NCI-H345 treated with DMSO at 0.1 percent for 48 hours (cell line): ENCODE measurements at regions not wholly inside any gene's neighbourhood (a gene's known extent, or its start where the extent isn't known, plus 50 kb on each side); places are given as distances from the start of the nearest gene placed in this dataset.

ENCODE experiments used
- DNase-seq: peaks from one replicate; lab custom pipeline; 2025; ENCODE audit not compliant: unreplicated experiment; lab: John Stamatoyannopoulos, UW

DNA sequence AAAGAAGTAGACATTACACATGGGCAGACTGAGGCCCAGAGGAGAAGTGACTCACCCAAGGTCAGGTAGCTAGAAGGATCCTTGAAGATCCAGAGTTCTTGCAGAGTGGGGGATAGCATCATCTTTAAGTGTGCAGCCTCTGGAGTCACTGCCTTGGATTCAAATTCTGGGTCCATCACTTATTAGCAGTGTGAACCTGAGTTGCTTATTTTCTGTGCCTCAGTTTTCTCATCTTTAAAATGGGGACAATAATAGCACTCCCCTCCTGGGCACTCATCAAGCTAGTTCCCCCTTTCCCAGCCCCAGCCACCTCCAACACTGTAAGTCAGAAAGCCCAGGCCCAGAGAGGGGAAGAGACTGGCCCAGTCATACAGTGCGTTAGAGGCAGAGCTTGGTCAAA, 141.8 kb upstream of the PJA1 start:
- no peak for DNase-seq

DNA sequence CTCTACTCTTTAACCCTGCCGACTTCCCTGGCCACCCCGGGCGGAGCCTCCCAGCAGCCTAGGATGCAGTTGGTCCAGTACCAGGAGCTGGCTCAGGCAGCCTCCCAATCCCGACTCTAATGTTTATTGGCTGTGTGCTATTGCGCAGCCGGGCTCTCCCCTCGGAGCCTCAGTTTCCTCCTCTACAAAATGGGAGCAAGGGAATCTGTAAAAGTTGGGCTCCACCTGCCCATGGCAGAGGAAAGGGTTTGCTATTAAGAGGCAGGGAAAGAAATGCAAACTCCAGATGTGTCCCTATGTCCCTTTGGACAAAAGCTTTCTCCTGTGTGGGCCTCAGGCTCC, 140.8 kb upstream of the PJA1 start:
- no peak for DNase-seq

DNA sequence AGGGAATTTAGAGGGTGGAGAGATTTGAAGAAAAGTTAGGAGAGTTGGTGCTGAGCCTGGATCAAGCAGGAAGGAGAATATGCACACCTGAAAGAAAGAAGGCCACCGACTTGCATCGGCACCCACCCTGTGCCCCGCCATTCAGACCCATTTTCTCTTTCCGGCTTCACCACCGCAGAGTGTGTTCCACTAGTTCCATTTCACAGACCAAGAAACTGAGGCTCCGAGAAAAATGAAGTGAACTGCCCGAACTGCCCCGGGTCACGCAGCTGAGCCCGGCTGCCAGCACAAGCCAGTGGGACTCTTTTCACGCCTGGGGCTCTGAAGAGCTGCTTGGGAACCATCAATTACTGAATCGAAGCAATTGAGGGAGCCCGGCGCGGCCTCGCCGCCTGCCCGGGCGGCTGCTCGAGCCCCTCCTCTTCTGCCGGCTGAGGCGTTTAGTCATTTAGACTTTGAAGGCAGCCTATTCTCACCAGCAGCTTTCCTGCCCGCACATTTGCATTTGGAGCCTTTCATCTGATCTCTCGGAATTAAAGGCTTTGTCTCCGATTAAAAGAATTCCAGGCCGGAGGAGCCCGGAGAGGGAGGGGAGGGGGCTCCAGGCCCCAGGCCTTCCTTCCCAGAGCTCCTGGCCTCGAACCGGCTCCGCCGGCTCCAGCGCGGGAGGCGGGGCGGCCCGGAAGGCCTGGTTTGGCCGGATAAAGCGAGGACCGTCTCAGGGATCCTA, 140.2 kb upstream of the PJA1 start:
- no peak for DNase-seq

DNA sequence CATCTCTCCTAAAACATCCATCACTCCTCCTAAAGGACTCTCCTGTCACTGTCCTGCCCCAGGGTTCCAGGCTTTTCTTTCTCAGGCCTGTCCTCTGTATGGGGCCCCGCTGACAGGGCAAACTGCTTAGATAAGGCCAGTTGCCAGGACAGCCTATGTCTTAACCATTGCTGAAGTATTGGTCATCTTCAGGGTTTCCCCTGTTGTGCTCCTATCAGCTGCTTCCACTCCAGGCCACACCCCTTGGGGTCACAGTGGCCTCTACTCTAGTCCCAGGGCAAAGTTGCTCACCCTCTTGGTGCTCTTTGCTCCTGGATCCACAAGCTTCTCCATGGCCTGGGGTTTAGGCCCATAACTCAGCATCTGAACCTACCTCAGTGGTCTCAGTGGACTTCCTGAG, 138.0 kb upstream of the PJA1 start:
- DNase-seq = no peak

DNA sequence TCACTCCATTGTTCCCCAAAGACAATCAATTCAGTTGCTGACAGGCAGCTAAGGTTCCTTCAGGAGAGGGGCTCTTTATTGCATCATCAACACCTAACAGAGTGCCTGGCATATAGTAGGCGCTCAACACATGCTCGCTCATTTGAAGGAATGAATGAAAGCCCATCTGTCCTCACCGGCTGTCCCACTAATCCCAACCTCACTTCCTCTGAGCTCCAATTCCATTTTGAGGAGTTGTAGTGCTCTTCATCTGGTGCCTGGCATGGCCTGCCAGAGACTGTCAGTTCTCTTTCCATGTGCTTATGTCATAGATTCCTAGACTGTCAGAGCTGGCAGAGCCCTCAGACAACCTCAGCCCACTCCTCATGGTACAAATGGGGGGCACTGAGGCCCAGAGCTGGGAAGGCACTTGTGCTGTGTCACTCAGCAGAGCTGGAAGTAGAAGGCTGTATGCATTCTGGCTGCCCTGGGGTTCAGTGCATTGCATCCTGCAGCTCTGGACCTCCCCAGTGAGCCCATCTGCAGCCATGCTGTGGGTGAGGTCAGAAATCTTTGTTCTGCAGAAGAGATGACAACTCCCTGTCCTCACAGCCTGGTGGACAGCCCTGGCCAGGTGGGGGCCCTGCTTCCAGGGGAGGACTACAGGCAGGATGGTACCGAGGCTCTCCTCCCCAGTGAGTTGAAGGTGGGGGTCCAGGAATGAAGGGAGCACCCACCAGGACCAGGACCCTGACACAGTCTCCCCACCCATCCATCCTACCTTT, 134.9 kb upstream of the PJA1 start:
- no peak for DNase-seq

DNA sequence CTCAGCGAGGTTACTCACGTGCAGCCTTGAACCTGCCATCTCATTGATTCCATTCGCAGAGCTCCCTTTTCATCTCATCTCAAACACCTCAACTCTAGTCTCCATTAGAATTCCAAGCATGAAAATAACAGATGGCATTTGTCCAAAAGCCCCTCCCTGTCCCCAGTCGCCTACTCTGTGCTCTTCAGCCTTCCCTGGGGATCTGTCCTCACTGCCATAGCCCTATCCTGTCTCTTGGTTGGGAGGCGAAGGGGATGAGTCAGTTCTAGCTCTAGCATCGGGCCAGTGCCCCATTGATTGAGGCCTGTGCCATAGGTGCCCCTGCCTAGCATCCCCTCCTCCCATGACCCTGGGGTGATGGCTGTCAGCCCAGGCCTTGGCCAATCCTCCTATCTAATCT, 134.0 kb upstream of the PJA1 start:
- DNase-seq = no peak

DNA sequence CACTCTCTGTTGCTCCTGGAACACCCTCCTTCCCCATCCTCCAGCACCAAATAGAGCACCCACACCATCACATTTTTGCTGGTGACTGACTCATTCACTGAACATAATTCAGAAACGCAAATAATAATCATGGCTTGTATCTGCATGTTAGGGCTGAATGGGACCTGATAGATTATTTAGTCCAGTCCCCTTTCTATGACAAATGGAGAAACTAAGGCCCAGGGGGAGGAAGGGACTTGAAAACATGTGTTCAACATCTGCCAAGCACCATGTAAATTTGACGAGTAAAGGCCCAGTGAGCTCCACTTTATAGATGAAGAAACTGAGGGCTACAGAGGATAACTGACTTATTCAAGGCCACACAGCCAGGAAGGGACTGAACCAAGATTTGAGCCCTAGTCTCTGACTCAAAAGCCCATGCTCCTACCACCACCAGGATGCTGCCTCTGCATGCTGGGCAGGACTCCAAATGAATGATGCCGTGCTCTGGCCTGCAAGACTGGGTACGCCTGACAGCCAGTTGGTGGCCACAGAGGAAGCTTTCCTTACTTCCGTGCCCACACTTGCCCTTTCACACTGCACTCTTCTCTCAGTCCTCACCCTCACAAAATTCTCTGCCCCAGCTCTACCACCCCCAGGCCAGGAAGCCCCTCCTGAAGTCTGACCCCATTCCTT, 133.3 kb upstream of the PJA1 start:
- no peak for DNase-seq

DNA sequence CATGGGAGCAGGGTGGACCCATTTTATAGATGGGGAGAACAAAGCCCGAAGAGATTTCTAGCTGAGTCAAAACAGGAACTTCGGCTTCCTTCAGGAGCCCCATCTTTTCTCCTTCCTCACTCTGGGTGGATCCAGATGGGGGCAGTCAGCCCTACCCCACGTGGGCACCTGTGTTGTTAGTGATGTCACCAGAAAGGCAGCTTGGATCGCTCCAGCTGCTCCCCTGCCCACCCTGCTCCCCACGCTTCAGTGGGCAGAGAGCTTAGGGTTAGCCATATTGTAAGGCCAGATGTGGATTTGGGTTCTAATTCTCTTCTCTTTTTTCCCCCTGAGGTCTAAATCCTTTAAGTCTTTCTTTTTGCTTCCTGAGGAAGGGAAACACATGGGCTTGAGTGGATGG, 132.3 kb upstream of the PJA1 start:
- no peak for DNase-seq

DNA sequence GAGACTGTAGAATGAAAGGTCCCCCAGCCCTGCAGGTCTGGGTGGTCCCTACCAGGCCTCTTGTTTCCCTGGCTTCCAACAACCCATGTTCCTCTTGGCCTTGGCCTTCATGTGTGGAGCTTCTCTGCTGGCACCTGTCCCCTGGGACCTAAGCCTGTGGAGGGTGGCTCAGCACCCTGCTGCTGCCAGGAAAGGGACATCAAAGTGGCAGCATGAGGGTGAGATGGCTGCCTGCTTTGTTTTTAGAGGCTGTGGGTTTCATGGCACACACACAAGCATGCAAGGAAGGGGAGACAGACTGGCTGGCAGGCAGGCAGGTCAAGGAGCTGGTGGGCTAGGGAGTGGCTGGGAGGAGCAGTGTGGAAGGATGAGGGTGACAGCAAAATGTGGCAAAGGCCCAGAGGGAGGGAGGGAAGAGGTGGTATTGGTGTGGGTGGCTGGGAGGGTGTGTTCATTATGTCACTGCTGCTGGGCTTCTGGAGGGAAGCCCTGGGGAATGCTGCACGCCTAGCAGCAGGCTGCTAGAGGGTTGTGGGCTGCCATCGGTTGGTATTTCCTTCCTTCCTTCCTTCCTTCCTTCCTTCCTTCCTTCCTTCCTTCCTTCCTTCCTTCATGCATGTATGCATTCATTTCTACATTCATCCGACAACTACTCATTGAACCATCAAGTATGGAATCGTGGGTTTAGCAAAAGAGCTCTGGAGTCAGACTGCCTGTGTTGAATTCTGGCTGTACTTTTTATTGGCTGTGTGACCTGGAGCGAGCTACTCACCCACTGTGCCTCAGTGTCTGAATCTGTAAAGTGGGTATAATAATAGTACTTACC, 128.7 kb upstream of the PJA1 start:
- no peak for DNase-seq

DNA sequence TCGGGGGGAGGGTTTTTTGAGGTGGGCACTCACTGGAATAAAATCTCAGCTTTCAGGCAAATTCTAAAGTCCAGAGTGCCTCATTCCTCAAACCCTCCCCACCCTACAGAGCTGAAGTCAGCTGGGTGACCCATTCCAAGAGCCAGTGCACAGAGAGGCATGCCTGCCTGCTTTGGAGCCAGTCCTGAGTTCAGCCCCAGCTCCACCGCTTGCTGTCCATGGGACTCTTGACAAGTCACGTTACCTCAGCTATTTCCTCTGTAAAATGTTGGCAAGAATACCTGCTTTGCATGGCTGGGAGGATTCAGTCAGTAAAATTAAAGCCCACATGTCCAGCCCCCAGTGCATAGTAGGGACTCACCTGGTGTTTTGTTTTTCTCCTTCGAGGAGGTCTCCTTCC, 125.9 kb upstream of the PJA1 start:
- DNase-seq = no peak

DNA sequence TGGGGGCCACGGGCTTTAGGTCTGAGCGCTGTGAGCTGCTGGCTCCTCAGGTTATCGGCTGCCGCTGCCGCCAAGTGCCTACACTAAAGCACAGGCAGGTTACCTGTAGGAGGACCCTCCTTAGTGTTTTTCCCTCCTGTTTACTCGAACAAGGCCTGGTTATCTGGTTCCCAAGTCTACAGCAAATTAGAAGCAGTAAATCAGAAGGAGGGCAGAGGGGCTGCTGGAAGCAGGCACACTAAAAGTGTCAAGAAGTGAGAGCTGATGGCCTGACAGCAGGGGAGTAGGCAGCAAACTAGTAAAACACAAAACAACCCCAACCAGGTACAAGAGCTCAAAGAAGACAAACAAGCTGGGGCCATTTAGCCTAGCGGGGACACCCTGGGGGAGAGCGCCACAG, 125.0 kb upstream of the PJA1 start:
- no peak for DNase-seq

DNA sequence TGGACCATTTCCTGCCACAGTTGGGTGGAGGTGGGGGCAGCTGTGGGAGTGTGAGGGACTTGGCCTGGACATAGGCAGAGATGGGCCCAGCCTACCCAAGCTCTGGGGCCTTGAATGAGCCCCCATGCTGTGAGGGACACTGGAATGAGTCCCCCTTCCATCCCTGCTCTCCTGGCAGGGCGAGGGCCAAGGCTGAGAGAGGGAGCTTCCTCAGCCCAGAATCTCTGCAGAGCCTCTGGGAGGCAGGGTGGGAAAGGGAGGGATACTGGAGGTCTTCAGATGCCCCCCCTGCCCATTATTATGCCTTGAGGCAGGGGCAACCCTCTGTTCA, 124.5 kb upstream of the PJA1 start:
- DNase-seq = no peak

DNA sequence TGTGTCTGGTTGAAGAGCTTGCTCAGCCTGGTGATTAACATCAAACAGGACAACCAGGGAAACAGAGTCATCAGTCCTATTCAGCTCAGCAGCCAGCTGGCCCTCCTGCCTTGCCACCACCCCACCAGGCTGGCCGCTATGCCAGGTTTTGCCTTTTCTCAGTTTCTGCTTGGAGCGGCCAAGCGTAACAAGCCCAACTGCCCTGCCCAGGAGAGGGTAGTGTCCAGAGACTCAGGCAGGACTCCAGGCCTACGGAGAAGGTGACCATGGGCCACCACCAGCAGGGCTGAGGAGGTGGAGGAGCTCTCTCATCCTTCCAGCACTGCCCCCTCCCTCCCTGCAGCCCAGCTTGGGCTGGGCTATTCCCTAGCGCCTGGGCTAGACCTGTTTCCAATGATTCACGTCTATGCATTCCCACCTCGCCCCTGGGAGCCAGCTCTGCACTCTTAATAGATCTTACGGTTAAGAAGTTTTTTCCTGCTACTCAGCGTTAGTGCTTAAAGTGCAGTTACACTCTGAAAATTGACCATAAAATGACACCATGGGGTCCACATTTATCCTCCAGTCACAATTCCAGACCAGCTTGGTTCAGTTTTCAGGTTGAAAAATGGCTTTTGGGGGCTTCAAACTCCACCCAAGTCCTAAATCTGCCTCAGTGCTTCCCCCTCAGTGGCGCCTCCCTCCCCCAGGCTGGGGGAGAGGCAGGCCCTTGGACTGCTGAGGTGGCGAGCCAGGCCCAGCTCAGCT, 124.0 kb upstream of the PJA1 start:
- no peak for DNase-seq

DNA sequence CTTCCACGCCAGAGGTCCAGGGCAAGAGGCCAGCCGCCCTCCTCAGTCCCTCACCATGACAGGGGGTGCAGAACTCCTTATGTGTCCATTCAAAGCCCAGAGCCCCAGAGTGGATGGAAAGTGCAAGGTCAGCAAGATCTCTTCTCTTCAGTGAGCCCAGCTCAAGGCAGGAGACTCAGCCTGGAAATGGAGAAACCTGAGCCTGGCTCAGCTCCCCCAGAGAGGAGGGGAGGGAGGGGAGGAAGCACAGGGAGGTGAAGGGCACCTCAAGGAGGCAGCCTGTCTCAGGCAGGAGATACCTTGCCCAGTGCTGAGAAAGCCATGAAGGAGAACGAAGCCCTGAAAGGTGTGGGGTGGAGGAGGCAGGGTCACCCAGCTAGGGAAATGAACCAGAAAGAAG, 121.8 kb upstream of the PJA1 start:
- no peak for DNase-seq

DNA sequence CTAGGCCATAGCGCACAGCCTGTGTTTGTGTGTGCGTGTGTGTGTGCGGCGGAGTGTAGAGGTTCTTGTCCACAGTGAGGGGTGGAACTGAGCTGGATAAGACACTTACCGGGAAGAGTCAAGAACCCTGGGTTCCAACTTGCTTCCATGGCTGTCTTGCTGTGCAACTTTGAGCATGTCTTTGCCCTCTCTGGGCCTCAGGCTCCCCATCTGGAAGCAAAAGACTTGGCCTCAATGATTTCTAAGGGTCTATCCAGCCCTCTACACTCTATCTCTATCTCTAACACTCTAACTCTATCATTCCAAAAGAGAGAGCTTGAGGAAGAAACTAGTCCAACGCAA, 121.3 kb upstream of the PJA1 start:
- DNase-seq = no peak

DNA sequence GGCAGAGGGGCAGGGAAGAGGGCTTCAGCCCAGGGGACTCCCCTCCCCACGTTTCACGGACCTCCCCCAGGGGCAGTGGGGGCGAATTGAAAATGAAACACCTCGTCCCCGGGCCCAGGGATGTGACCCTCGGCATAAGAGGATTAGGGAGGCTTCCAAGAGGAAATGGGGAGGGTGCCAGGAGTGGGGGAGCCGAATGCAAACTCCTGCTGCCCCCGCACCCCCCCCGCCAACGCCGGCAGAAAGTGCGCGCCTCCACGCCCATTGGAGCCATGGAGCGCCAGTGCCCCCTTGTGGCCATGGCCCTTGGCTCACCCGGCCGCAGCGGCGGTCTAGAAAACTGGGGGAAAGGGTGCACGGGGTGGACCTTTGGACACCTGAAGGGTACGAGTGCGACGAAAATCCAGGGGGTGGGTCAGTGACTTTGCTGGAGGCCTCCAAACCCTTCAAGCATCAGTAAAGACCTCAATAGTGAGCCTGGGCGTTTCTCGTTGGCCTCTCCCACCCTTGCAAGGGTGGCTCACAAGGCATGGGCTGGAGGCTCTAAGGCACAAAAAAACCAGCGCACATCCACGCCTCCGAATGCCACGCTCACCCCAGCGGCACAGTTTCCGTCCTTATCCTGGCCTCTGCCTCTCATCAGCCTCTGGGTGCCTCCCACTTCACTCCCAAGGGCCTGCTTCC, 120.8 kb upstream of the PJA1 start:
- DNase-seq = peak; percentile 7

DNA sequence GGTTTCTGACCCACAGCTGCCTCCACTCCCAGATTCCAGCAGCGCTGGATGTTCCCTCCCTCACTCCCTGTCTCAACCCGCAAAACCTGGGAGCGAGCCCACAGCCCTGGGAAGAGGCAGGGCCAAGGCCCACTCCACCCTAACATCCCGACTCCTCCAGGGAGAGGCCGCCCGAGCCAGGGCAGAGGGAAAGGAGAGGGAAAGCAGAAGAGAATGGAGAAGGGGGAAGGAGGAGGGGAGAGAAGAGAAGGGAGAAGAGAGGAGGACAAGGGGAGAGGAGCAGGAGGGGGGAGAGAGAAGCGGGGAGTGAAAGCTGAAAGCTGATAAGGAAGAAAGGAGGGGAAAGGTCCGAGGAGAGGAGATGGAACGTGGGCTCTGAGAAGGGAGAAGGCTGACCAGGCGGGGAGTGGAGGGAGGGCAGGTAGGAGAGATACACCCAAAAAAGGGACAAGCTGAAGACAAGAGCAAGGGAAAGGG, 120.2 kb upstream of the PJA1 start:
- no peak for DNase-seq

DNA sequence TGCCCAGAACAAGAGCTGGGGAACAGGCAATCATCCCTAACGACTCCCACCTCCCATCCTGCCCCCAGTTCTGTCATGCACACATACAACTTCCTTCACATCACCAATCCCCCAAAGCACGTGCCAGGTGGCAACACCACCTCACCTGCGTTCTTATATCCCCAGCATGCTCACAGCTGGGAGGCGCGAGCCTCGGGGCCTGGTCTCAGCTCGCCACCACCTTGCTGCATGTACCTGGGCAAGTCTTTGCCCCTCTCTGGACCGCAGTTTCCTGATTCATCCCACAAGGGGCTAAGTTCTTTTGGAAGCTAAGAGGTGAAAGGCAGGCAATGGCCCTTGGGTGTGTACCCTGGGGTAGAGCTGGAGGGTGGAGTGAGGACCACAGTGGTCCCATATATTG, 119.2 kb upstream of the PJA1 start:
- no peak for DNase-seq

DNA sequence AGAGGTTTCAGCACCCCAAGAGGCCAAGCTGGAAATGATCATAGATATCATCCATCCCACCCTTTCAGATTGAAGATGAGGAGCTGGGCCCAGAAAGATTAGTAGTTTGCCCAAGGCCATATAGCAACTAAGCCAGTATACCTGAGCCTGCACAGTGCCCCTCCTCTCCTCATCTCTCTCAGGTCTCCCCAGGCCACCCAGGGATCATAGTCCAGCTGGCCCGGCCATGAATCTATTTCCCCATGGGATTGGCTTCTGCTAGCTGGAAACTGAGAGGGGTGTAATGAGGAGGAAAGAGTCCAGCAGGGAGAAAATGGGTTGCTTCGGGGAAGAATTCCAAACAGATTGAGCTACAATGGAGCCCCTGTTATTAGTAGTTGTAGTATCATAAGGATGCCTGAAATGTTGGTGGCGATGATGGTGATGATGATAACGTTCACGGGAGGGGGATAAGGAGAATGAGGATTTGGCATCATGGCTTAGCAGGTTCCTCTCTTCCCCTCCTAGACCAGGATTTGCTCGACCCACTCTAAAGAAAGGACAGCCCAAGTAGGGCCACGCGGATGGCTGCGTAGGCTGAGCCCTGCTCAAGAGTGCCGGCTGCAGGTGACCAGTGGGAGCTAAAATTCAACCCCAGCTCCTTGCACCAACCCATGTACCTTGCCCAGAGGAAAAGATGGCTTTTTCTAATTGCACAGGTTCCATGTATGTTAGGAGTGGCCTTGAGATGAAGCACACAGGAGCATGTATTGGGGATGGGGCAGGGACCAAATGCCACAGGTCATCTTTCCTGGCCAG, 117.8 kb upstream of the PJA1 start:
- DNase-seq = no peak

DNA sequence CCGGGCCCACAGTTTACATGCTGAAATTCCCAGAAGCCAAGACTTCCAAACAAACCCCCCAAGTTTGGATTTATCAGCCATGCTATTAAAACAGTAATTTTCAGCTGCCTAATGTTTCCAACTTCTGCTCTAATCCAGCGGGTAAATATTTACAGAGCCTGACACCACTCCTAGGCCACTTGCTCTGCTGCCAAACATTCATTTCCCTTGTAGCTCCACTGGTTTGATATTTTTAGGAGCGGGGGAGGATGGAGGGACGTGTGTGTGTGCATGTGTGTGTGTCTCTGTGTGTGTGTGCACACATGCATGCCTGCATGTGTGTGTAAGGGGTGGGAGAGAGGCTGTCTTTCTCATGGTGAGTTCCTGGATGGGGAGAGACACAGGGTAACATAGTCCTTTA, 115.7 kb upstream of the PJA1 start:
- DNase-seq = no peak
